ENCODE measurements at regions not wholly inside any gene's neighbourhood (a gene's known extent, or its start where the extent isn't known, plus 50 kb on each side); places are given as distances from the start of the nearest gene placed in this dataset.
"Not testable (repeated sequence)": the region's sequence is repeated elsewhere in the genome, so short reads cannot be mapped to it uniquely, and the experiment has no call there.

GRCh38 chr4:117574085-117574484, 460.2 kb upstream of the NDST3 start:
- Histone ChIP-seq H3K27ac (replicated peaks) (no peak overlapping the region), H3K9me3 (replicated peaks) (no peaks in the 10 kb centered on the region), H3K27me3 (ENCODE audit: low read depth) (no peaks in the 10 kb centered on the region), H3K36me3 (no peaks in the 10 kb centered on the region), H3K4me3 (no peak overlapping the region), H3K4me1 (no peaks in the 10 kb centered on the region)
- intact Hi-C loops (cut with micrococcal nuclease): no loop called here
- no peak for DNase-seq
- no peak for TF ChIP-seq CTCF (IDR thresholded peaks at IDR 0.05; ENCODE audit: borderline replicate concordance)

GRCh38 chr4:117575850-117576249, 458.4 kb upstream of the NDST3 start:
- no peaks in the 10 kb centered on the region for H3K9me3 ChIP-seq (replicated peaks)
- no peaks in the 10 kb centered on the region for H3K27me3 ChIP-seq (ENCODE audit: low read depth)
- TF ChIP-seq CTCF (IDR thresholded peaks at IDR 0.05; ENCODE audit: borderline replicate concordance): no peak
- no peaks in the 10 kb centered on the region for H3K4me1 ChIP-seq
- no peak overlapping the region for H3K27ac ChIP-seq (replicated peaks)
- H3K36me3 ChIP-seq: no peaks in the 10 kb centered on the region
- intact Hi-C loops (cut with micrococcal nuclease): no loop called here
- H3K4me3 ChIP-seq: no peak overlapping the region
- no peak for DNase-seq

- no peak overlapping the region for H3K4me3 ChIP-seq
- no peaks in the 10 kb centered on the region for H3K27me3 ChIP-seq (ENCODE audit: low read depth)
- no peak overlapping the region for H3K27ac ChIP-seq (replicated peaks)
- no peak for DNase-seq
- peaks cover 3% of the 10 kb centered on the region for H3K9me3 ChIP-seq (replicated peaks)
- H3K36me3 ChIP-seq: no peaks in the 10 kb centered on the region
- TF ChIP-seq CTCF (IDR thresholded peaks at IDR 0.05; ENCODE audit: borderline replicate concordance): no peak
- intact Hi-C loops (cut with micrococcal nuclease): no loop called here
- no peaks in the 10 kb centered on the region for H3K4me1 ChIP-seq
Measured at GRCh38 chr4:117577686-117578311, 456.5 kb upstream of the NDST3 start.

GRCh38 chr4:117588771-117589170, 445.5 kb upstream of the NDST3 start:
- Histone ChIP-seq H3K27ac (replicated peaks) (no peak overlapping the region), H3K9me3 (replicated peaks) (no peaks in the 10 kb centered on the region), H3K36me3 (no peaks in the 10 kb centered on the region), H3K4me1 (no peaks in the 10 kb centered on the region), H3K27me3 (ENCODE audit: low read depth) (no peaks in the 10 kb centered on the region), H3K4me3 (no peak overlapping the region)
- intact Hi-C loops (cut with micrococcal nuclease): no loop called here
- no peak for TF ChIP-seq CTCF (IDR thresholded peaks at IDR 0.05; ENCODE audit: borderline replicate concordance)
- no peak for DNase-seq

GRCh38 chr4:117596917-117597480, 437.3 kb upstream of the NDST3 start:
- no peaks in the 10 kb centered on the region for H3K36me3 ChIP-seq
- H3K4me3 ChIP-seq: no peak overlapping the region
- no peak for DNase-seq
- no peak for TF ChIP-seq CTCF (IDR thresholded peaks at IDR 0.05; ENCODE audit: borderline replicate concordance)
- H3K4me1 ChIP-seq: no peaks in the 10 kb centered on the region
- no peak overlapping the region for H3K27ac ChIP-seq (replicated peaks)
- no peaks in the 10 kb centered on the region for H3K9me3 ChIP-seq (replicated peaks)
- H3K27me3 ChIP-seq (ENCODE audit: low read depth): no peaks in the 10 kb centered on the region
- intact Hi-C loops (cut with micrococcal nuclease): no loop called here

- H3K4me1 ChIP-seq; H3K4me3 ChIP-seq; H3K36me3 ChIP-seq; intact Hi-C loops (cut with micrococcal nuclease); H3K9me3 ChIP-seq (replicated peaks); H3K27ac ChIP-seq (replicated peaks); H3K27me3 ChIP-seq (ENCODE audit: low read depth); DNase-seq: not testable (repeated sequence)
Measured at GRCh38 chr4:117599393-117599792, 434.9 kb upstream of the NDST3 start.

GRCh38 chr4:117600936-117601335, 433.4 kb upstream of the NDST3 start:
- intact Hi-C loops (cut with micrococcal nuclease); DNase-seq; H3K4me1 ChIP-seq; H3K36me3 ChIP-seq; H3K4me3 ChIP-seq; H3K27me3 ChIP-seq (ENCODE audit: low read depth); H3K9me3 ChIP-seq (replicated peaks); H3K27ac ChIP-seq (replicated peaks): not testable (repeated sequence)
